LoVo (cell line): ENCODE measurements at regions not wholly inside any gene's neighbourhood (a gene's known extent, or its start where the extent isn't known, plus 50 kb on each side); places are given as distances from the start of the nearest gene placed in this dataset.

Source experiments
- DNase-seq: peaks from one replicate; pipeline ENCODE4 v3.0.0-alpha.2; 2016; ENCODE audit warnings: low spot score

- DNase-seq, result no peak
Observed at GRCh38 chr18:10009321-10010144, 95.7 kb downstream of the VAPA start.

GRCh38 chr18:10010611-10011015, 96.8 kb downstream of the VAPA start:
- DNase-seq, result no peak

- DNase-seq, result no peak
Observed at GRCh38 chr18:10011061-10011460, 97.2 kb downstream of the VAPA start.

DNA sequence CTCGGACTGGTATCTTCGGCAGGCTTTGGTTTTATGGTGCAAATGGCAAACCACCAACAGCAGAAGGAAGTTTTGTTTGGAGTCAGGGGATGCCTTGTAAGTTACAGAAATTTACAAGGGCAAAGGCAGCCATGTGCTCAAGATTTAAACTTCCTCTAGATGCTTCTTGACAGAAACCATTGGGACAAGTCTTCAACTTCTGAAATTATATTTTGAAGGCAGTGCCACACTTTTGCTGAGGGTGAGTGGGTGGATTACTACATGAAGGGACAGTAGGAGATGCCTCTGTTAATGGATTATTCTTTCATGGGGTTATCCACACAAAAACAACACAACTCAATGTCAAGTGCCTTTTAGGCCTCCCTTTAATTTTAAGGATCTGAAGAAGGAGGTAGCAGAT, 97.9 kb downstream of the VAPA start:
- no peak for DNase-seq

DNA sequence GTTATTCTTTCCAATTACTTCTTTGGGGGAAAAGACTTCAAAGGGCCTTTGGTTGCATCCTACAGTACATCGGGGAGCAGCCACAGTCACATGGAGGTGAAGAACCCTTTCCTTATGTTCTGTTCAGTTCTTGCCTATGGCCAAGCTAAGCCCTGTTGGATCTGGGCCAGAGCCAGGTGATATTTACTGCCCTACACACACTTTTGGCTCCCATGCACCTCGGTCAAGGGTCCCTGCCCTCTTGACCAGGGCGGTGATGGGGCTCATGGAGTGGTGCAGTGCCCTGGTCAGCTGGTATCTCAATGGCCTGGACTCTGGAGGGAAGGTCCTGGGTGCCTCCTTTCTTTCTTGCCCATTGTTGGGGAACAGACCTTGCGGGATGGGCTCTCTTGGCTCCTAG, 98.7 kb downstream of the VAPA start:
- no peak for DNase-seq

GRCh38 chr18:10013621-10014543, 100.1 kb downstream of the VAPA start:
- no peak for DNase-seq

DNA sequence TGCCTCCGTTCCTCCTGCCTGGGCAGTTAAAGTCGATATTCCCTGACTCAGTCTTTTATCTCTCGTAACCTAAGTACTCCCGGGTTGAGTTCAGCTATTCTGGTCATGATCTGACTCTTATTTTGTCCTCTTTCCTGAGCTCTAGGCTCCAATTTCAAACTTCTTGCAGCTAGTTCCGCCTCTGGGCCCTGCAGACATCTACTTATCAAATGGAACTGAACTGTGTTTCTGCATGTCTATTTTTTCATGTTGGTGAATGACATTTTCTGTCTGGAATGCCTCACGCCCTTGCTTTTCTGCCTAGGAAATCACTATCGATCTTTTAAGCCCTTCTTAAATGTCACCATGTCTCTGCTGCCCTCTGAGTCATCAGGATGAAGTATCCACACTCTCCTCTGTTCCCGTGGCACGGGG, 101.5 kb downstream of the VAPA start:
- no peak for DNase-seq

GRCh38 chr18:10015941-10016819, 102.4 kb downstream of the VAPA start:
- DNase-seq, result no peak

GRCh38 chr18:10017043-10017442, 103.2 kb downstream of the VAPA start:
- DNase-seq, result no peak

GRCh38 chr18:10018289-10018688, 104.5 kb downstream of the VAPA start:
- DNase-seq, result no peak

GRCh38 chr18:10020171-10020570, 106.4 kb downstream of the VAPA start:
- no peak for DNase-seq

DNA sequence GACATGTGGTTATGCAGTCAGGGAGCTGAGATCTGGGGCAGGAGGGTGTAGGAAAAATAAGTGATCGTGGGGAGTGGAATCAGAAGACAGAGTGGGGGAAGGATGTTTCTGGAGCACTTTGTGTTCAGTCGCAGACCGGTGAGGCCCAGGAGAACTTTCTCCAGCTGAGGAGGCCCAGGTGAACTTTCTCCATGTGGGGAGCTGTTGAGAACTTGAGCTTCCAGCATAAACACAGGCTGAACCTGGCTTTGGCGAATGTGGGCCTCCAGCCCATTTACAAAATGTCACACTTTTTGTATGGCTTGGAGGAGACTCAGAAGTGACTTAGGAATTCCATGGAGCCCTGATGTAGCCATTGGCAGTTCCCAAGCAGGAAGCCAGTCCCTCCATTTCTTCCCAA, 108.5 kb downstream of the VAPA start:
- DNase-seq, result no peak

GRCh38 chr18:10023853-10024570, 110.2 kb downstream of the VAPA start:
- DNase-seq, result no peak

DNA sequence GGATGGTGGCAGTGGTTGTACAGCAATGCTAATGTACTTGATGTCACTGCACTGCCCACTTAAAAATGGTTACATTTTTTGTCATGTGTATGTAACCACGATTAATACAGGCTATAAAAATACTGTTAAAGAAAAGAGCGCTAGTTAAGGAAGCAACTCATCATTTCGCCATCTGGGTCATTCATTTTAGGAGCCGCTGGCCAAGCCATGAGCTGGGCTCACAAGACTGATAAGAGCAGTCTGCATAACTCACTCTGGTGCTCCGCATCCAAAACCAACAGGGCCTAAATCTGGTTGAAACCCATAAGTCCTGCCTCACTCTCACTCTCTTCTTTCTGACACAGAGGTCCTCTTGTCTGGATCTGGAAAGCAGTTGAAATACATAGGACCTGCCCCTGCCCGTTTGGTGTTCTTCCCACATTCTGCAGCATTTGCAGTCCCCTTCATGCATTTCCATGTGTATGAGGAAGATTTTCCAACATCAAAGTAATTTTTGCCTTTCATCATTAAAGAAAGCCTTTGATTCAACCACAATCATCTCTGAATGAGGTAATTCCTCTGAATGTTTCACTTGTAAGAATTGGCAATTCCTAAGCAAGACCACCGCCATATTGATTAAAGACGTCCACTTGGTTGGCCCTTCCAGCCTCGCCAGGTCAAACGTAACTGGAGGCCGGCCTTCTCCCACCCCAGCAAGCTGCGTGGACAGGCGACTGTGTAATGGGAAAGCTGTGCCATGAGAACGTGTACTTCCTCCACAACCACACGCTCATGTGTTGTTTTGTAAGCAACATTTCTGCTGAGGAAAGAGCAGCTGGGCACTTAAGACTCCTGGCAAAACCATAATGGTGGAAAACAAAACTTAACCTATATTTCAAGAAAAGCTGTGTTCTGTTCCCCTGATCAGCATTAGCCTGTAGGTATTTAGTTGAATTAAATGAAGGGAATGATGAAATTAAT, 112.2 kb downstream of the VAPA start:
- DNase-seq, result no peak

- no peak for DNase-seq
Observed at GRCh38 chr18:10027031-10027430, 113.2 kb downstream of the VAPA start.

GRCh38 chr18:10027461-10027860, 113.6 kb downstream of the VAPA start:
- no peak for DNase-seq

DNA sequence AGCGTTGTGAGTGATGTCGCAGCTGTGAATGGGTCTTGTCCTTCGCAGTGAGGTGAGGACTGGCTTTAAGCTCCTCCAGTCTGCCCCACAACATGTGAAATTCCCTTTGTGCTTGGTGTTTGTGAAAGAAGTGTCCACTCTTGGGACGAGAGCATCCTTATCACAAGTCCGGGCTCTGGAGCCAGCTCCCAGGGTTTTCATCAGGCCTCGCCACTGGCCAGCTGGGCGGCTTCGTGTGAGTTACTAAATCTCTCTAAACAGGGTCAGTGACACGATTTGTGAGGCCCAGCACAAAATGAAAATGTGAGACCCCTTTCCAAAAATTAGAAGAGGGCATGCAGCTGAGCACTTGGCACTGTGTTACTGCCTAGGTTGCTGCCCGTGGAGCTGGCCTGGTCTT, 115.9 kb downstream of the VAPA start:
- DNase-seq, result no peak

DNA sequence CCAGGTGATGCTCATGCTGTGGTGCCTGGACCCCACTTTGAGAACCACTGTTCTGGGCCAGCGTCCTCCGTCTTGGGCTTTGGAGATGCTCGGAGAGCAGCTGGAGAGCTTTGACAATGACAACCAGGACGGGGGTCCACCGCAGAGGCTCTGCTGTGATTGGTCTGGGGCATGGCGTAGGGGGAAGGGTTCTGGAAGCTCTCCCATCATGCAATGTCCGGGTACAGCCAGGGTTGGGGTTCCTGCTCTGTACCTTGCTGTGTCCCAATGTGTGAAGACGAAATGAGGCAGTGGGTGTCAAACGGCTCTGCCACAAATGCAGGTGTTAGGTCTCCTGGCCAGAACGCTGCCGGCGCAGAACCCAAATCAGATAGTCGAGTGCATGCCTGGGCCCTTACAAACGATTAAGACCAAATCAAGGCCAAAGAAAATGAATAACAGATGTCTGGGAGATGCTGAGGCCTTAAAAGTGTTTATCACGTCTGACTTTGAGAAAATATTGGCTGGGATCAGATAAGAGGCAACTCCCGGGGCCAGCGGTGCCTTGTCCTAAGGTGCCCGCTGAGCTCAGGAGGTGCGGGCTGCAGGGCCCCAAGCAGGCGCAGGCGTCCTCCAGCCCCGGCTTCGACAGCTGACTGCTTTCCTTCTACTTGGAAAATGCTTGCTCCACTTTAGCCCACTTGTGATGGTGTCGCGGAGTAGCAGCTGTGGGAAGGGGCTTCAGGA, 117.2 kb downstream of the VAPA start:
- DNase-seq, result no peak

- DNase-seq, result no peak
Observed at GRCh38 chr18:10032331-10033015, 118.7 kb downstream of the VAPA start.
